Thymus (tissue), 11 donors: ENCODE measurements at regions not wholly inside any gene's neighbourhood (a gene's known extent, or its start where the extent isn't known, plus 50 kb on each side); places are given as distances from the start of the nearest gene placed in this dataset.
"Not testable (repeated sequence)": the region's sequence is repeated elsewhere in the genome, so short reads cannot be mapped to it uniquely, and the experiment has no call there.

ENCODE experiments used
- DNase-seq, 9 donors: peaks; one replicate each; pipeline ENCODE4 v3.0.0-alpha.2; 2013; ENCODE audit warnings: low spot score in 9 of 9, low read depth in 6 of 9, missing footprints in 1 of 9
- H3K27ac ChIP-seq, 2 donors: one replicate each; pipeline ENCODE4 v1.5.1; 2013; ENCODE audit warnings: control low read depth in 1 of 2, low read depth in 1 of 2, low read length in 1 of 2, mild to moderate bottlenecking in 1 of 2, moderate library complexity in 1 of 2
- H3K27me3 ChIP-seq, 2 donors: one replicate each; pipeline ENCODE4 v1.5.1; 2013; ENCODE audit warnings: low read length in 1 of 2; ENCODE audit not compliant: control insufficient read depth in 2 of 2, insufficient read depth in 1 of 2
- H3K36me3 ChIP-seq, 2 donors: one replicate each; pipeline ENCODE4 v1.5.1; 2013; ENCODE audit warnings: low read length in 1 of 2, mild to moderate bottlenecking in 1 of 2, moderate library complexity in 1 of 2; ENCODE audit not compliant: control insufficient read depth in 2 of 2, insufficient read depth in 2 of 2
- H3K4me1 ChIP-seq, 2 donors: one replicate each; pipeline ENCODE4 v1.5.1; 2013; ENCODE audit warnings: low read length in 2 of 2; ENCODE audit not compliant: control insufficient read depth in 2 of 2, insufficient read depth in 2 of 2
- H3K4me3 ChIP-seq, 2 donors: one replicate each; pipeline ENCODE4 v1.5.1; 2013; ENCODE audit warnings: low read length in 2 of 2, control low read depth in 1 of 2, mild to moderate bottlenecking in 1 of 2
- H3K9me3 ChIP-seq, 2 donors: one replicate each; pipeline ENCODE4 v1.5.1; 2013; ENCODE audit warnings: low read length in 1 of 2, mild to moderate bottlenecking in 1 of 2; ENCODE audit not compliant: control insufficient read depth in 2 of 2, insufficient read depth in 1 of 2
- WGBS: extraction: QIAGEN DNeasy Blood & Tissue Kit; methylation state at CpG from one replicate; pipeline ENCODE4 v1.1.7; 2013; 5-methylcytosine and 5-hydroxymethylcytosine counted together
- donor health status: healthy.

- H3K27ac ChIP-seq, result no peak overlapping the region
- no peaks in the 10 kb centered on the region for H3K4me1 ChIP-seq
- no peaks in the 10 kb centered on the region for H3K9me3 ChIP-seq
- H3K4me3 ChIP-seq, result no peak overlapping the region
- DNase-seq, result no peak
- 94% methylated on average over 8 of the region's 8 CpGs for WGBS
- no peaks in the 10 kb centered on the region for H3K36me3 ChIP-seq
- no peaks in the 10 kb centered on the region for H3K27me3 ChIP-seq
These were observed 167.8 kb downstream of the PMAIP1 start for GRCh38 chr18:60067426-60068210.

- Histone ChIP-seq H3K27ac (no peak overlapping the region), H3K9me3 (no peaks in the 10 kb centered on the region), H3K4me3 (no peak overlapping the region), H3K27me3 (no peaks in the 10 kb centered on the region), H3K4me1 (no peaks in the 10 kb centered on the region), H3K36me3 (no peaks in the 10 kb centered on the region)
- DNase-seq, result no peak
- 87% methylated on average over 8 of the region's 8 CpGs for WGBS
These were observed 166.6 kb downstream of the PMAIP1 start for GRCh38 chr18:60066219-60066975.

- Histone ChIP-seq H3K9me3 (no peaks in the 10 kb centered on the region), H3K4me3 (no peak overlapping the region), H3K27ac (no peak overlapping the region), H3K27me3 (no peaks in the 10 kb centered on the region), H3K4me1 (no peaks in the 10 kb centered on the region), H3K36me3 (no peaks in the 10 kb centered on the region)
- WGBS, result 98% methylated on average over 1 of the region's 1 CpG
- no peak for DNase-seq
These were observed 164.5 kb downstream of the PMAIP1 start for GRCh38 chr18:60064271-60064670.

GRCh38 chr18:60062831-60063230 is 163.0 kb downstream of the PMAIP1 start:
- not testable (repeated sequence) for DNase-seq, H3K27ac ChIP-seq, H3K9me3 ChIP-seq, H3K27me3 ChIP-seq, H3K36me3 ChIP-seq, H3K4me3 ChIP-seq, H3K4me1 ChIP-seq
- WGBS, result 60% methylated on average over 3 of the region's 3 CpGs

- H3K27ac ChIP-seq, result no peak overlapping the region
- 78% methylated on average over 2 of the region's 2 CpGs for WGBS
- H3K36me3 ChIP-seq, result no peaks in the 10 kb centered on the region
- no peak overlapping the region for H3K4me3 ChIP-seq
- no peaks in the 10 kb centered on the region for H3K27me3 ChIP-seq
- H3K9me3 ChIP-seq, result no peaks in the 10 kb centered on the region
- no peaks in the 10 kb centered on the region for H3K4me1 ChIP-seq
- no peak for DNase-seq
These were observed 162.6 kb downstream of the PMAIP1 start for GRCh38 chr18:60062396-60062795.

- no peak overlapping the region for H3K27ac ChIP-seq
- no peak for DNase-seq
- H3K27me3 ChIP-seq, result no peaks in the 10 kb centered on the region
- WGBS, result 95% methylated on average over 3 of the region's 3 CpGs
- no peaks in the 10 kb centered on the region for H3K36me3 ChIP-seq
- no peak overlapping the region for H3K4me3 ChIP-seq
- H3K4me1 ChIP-seq, result no peaks in the 10 kb centered on the region
- H3K9me3 ChIP-seq, result no peaks in the 10 kb centered on the region
These were observed 160.8 kb downstream of the PMAIP1 start for GRCh38 chr18:60060578-60060977.

- WGBS, result 95% methylated on average over 1 of the region's 1 CpG
- Histone ChIP-seq H3K27ac (no peak overlapping the region), H3K36me3 (no peaks in the 10 kb centered on the region), H3K9me3 (no peaks in the 10 kb centered on the region), H3K4me1 (no peaks in the 10 kb centered on the region), H3K27me3 (no peaks in the 10 kb centered on the region), H3K4me3 (no peak overlapping the region)
- no peak for DNase-seq
These were observed 160.2 kb downstream of the PMAIP1 start for GRCh38 chr18:60060026-60060425.

GRCh38 chr18:60059216-60059615 is 159.4 kb downstream of the PMAIP1 start:
- Histone ChIP-seq H3K9me3 (no peaks in the 10 kb centered on the region), H3K4me1 (no peaks in the 10 kb centered on the region), H3K36me3 (no peaks in the 10 kb centered on the region), H3K27ac (no peak overlapping the region), H3K4me3 (no peak overlapping the region), H3K27me3 (no peaks in the 10 kb centered on the region)
- 91% methylated on average over 3 of the region's 3 CpGs for WGBS
- no peak for DNase-seq

GRCh38 chr18:60053747-60054304 is 154.0 kb downstream of the PMAIP1 start:
- 92% methylated on average over 8 of the region's 8 CpGs for WGBS
- no peaks in the 10 kb centered on the region for H3K36me3 ChIP-seq
- no peak overlapping the region for H3K4me3 ChIP-seq
- H3K27me3 ChIP-seq, result no peaks in the 10 kb centered on the region
- H3K27ac ChIP-seq, result no peak overlapping the region
- no peaks in the 10 kb centered on the region for H3K9me3 ChIP-seq
- H3K4me1 ChIP-seq, result no peaks in the 10 kb centered on the region
- no peak for DNase-seq
